Endothelial cell of umbilical vein (primary cell): ENCODE measurements at regions not wholly inside any gene's neighbourhood (a gene's known extent, or its start where the extent isn't known, plus 50 kb on each side); places are given as distances from the start of the nearest gene placed in this dataset.

ENCODE experiments used
- BruUV-seq: library from RNA; stranded (reverse); fragments of 400-500 nt; replicated peaks from 2 replicates; lab custom pipeline; 2021; lab: Mats Ljungman, UMichigan
- CTCF ChIA-PET: fragments of 300-600, 350-600 bp; sonication (Branson Sonifier 250); formaldehyde crosslinking; loops from one replicate; lab custom pipeline; 2021; ENCODE audit warnings: antibody characterized with exemption, inconsistent platforms; lab: Charles Lee
- POLR2A ChIA-PET: fragments of 300-600, 350-600 bp; sonication (Branson Sonifier 250); formaldehyde crosslinking; loops from one replicate; lab custom pipeline; 2021; ENCODE audit warnings: antibody characterized with exemption, inconsistent platforms; lab: Charles Lee
- DNase-seq: peaks from one replicate; pipeline ENCODE4 v3.0.0-alpha.2; 2011; ENCODE audit warnings: low read depth, low spot score
- FAIRE-seq: peaks from 2 replicates; lab custom pipeline; 2011; peaks lifted over from hg19 to GRCh38; lab: Jason Lieb, UNC
- H2AFZ ChIP-seq: 2 replicates; pipeline ENCODE4 v1.6.0; 2012; ENCODE audit warnings: low read depth, low read length, control low read depth, inconsistent platforms
- H3K27ac ChIP-seq: 2 replicates; pipeline ENCODE4 v1.5.1; 2011; ENCODE audit warnings: low read depth, mild to moderate bottlenecking, control low read depth, low read length, moderate library complexity; ENCODE audit not compliant: insufficient read depth
- H3K27me3 ChIP-seq, 2 experiments: 2 replicates each; pipeline versions ENCODE4 v1.6.0 to v1.6.1; 2011; ENCODE audit warnings: low read length in 2 of 2, mixed read lengths in 1 of 2; ENCODE audit not compliant: control insufficient read depth in 2 of 2, insufficient read depth in 2 of 2
- H3K36me3 ChIP-seq, 2 experiments: 2 replicates in 1 of 2; 3 replicates in 1 of 2; pipeline ENCODE4 v1.5.1; 2011; ENCODE audit warnings: low read length in 2 of 2, mild to moderate bottlenecking in 1 of 2, moderate library complexity in 1 of 2; ENCODE audit not compliant: control insufficient read depth in 2 of 2, insufficient read depth in 2 of 2; ENCODE audit errors: extremely low read depth in 1 of 2
- H3K4me1 ChIP-seq: 3 replicates; pipeline ENCODE4 v1.5.1; 2011; ENCODE audit warnings: mild to moderate bottlenecking, low read length; ENCODE audit not compliant: control insufficient read depth, insufficient read depth; ENCODE audit errors: extremely low read depth
- H3K4me2 ChIP-seq: 2 replicates; pipeline ENCODE4 v1.6.1; 2011; ENCODE audit warnings: low read length, control low read depth, mixed read lengths; ENCODE audit not compliant: insufficient read depth
- H3K4me3 ChIP-seq, 3 experiments: fragments of 200-600 bp in 1 of 3; sonication (generic), shearing (Covaris generic) in 1 of 3; replicated peaks in 1 of 3; 2 replicates each; pipeline ENCODE4 v1.5.1; 2011 to 2016; ENCODE audit warnings: control low read depth in 3 of 3, low read length in 3 of 3, mild to moderate bottlenecking in 2 of 3, inconsistent platforms in 1 of 3, low read depth in 1 of 3, moderate library complexity in 1 of 3; ENCODE audit not compliant: insufficient read depth in 1 of 3
- H3K79me2 ChIP-seq: 2 replicates; pipeline ENCODE4 v1.6.0; 2012; ENCODE audit warnings: low read length, inconsistent platforms; ENCODE audit not compliant: control insufficient read depth, insufficient read depth
- H3K9ac ChIP-seq: replicated peaks from 2 replicates; pipeline ENCODE3; 2011; ENCODE audit warnings: low read length, control low read depth; ENCODE audit not compliant: insufficient read depth; ENCODE audit errors: extremely low read depth
- H3K9me1 ChIP-seq: replicated peaks from 3 replicates; pipeline ENCODE4 v1.6.0; 2011; ENCODE audit warnings: mild to moderate bottlenecking, low read length; ENCODE audit not compliant: control insufficient read depth, insufficient read depth; ENCODE audit errors: extremely low read depth
- H3K9me3 ChIP-seq: replicated peaks from 2 replicates; pipeline ENCODE4 v1.5.1; 2012; ENCODE audit warnings: low read length, inconsistent platforms; ENCODE audit not compliant: control insufficient read depth, insufficient read depth
- H4K20me1 ChIP-seq: replicated peaks from 2 replicates; pipeline ENCODE3; 2011; ENCODE audit warnings: mild to moderate bottlenecking, low read length; ENCODE audit not compliant: control insufficient read depth, insufficient read depth; ENCODE audit errors: extremely low read depth
- CTCF ChIP-seq, 2 donors: IDR thresholded peaks; 1 replicate in 1 of 2; 2 replicates in 1 of 2; pipeline ENCODE4 v1.5.1; 2011; ENCODE audit warnings: low read length in 2 of 2, mild to moderate bottlenecking in 2 of 2, moderate library complexity in 2 of 2, control low read depth in 1 of 2, inconsistent platforms in 1 of 2, low read depth in 1 of 2; ENCODE audit not compliant: insufficient read depth in 1 of 2; ENCODE audit errors: extremely low read depth in 1 of 2
- EZH2 ChIP-seq: IDR thresholded peaks from 2 replicates; pipeline ENCODE4 v1.6.1; 2012; ENCODE audit warnings: borderline replicate concordance, low read depth, mild to moderate bottlenecking, moderate library complexity, low read length, inconsistent platforms; ENCODE audit not compliant: severe bottlenecking
- FOS ChIP-seq: IDR thresholded peaks from 2 replicates; pipeline ENCODE4 v1.6.1; 2011; ENCODE audit warnings: mild to moderate bottlenecking, low read length, moderate library complexity, borderline replicate concordance; ENCODE audit not compliant: insufficient read depth
- GATA2 ChIP-seq: IDR thresholded peaks from 2 replicates; pipeline ENCODE4 v1.7.0; 2011; ENCODE audit warnings: low read depth, mild to moderate bottlenecking, moderate library complexity, mixed read lengths, low read length; ENCODE audit not compliant: insufficient read length, insufficient read depth
- JUN ChIP-seq: IDR thresholded peaks from 2 replicates; pipeline ENCODE4 v1.6.1; 2011; ENCODE audit warnings: borderline replicate concordance, low read depth; ENCODE audit not compliant: insufficient read length, insufficient read depth
- MAX ChIP-seq: IDR thresholded peaks from 2 replicates; pipeline ENCODE4 v1.6.1; 2011; ENCODE audit not compliant: insufficient read depth, insufficient read length
- MYC ChIP-seq: IDR thresholded peaks from one replicate; pipeline ENCODE4 v1.6.1; 2011; ENCODE audit warnings: mild to moderate bottlenecking, low read depth, low read length
- POLR2A ChIP-seq: IDR thresholded peaks from 2 replicates; pipeline ENCODE4 v1.6.1; 2012; ENCODE audit warnings: low read depth, mild to moderate bottlenecking, control low read depth, low read length
- POLR2AphosphoS5 ChIP-seq: IDR thresholded peaks from 2 replicates; pipeline ENCODE4 v1.6.1; 2012; ENCODE audit warnings: low read depth, mild to moderate bottlenecking, control low read depth, low read length, moderate library complexity; ENCODE audit not compliant: insufficient read depth
- dilution Hi-C: fragments of 300-500 bp; cut with MboI; formaldehyde crosslinking; loops from one replicate; pipeline ENCODE4 v1.15.0; 2019; ENCODE audit warnings: low sequenced_read_pairs; ENCODE audit not compliant: extremely low pct_ligation_motif_present
- intact Hi-C: fragments of 100-400 bp; cut with micrococcal nuclease; formaldehyde crosslinking; loops from one replicate; pipeline ENCODE4 v1.10.0; 2022

GRCh38 chr5:158278216-158278925 is 419.4 kb upstream of the CLINT1 start:
- CTCF ChIA-PET: no interaction called here

More at GRCh38 chr5:158278216-158278925, 419.4 kb upstream of the CLINT1 start:
- Histone ChIP-seq H3K4me3 (no peak overlapping the region), H3K4me1 (no peaks in the 10 kb centered on the region), H3K79me2 (no peaks in the 10 kb centered on the region), H3K27me3 (no peaks in the 10 kb centered on the region), H4K20me1 (no peaks in the 10 kb centered on the region), H3K9me3 (no peaks in the 10 kb centered on the region), H3K4me2 (no peak overlapping the region), H2AFZ (no peak overlapping the region), H3K36me3 (no peaks in the 10 kb centered on the region), H3K9me1 (no peaks in the 10 kb centered on the region), H3K27ac (no peak overlapping the region), H3K9ac (no peak overlapping the region)
- POLR2A ChIA-PET: no interaction called here
- BruUV-seq: no TSS peak
- intact Hi-C loops: no loop called here
- DNase-seq (no peak), FAIRE-seq (no peak)
- TF ChIP-seq JUN (no peak), POLR2AphosphoS5 (no peak), EZH2 (no peak), MAX (no peak), CTCF (IDR thresholded peaks at IDR 0.05; ENCODE audit: extremely low read depth in 1 of 2, insufficient read depth in 1 of 2, low read depth in 1 of 2, low read length in 2 of 2) (no peak), POLR2A (no peak), GATA2 (no peak), MYC (no peak), FOS (no peak)
- dilution Hi-C loops: no loop called here
